EH (cell line): ENCODE measurements at regions not wholly inside any gene's neighbourhood (a gene's known extent, or its start where the extent isn't known, plus 50 kb on each side); places are given as distances from the start of the nearest gene placed in this dataset.
A peak's percentile ranks its signal among the peaks of the same experiment; 100 is the strongest.
"Not testable (repeated sequence)": the region's sequence is repeated elsewhere in the genome, so short reads cannot be mapped to it uniquely, and the experiment has no call there.

Source experiments
- DNase-seq: peaks from one replicate; pipeline ENCODE4 v3.0.0-alpha.2; 2015; ENCODE audit warnings: low read depth

- not testable (repeated sequence) for DNase-seq
Measured at GRCh38 chr1:224028802-224029201, 85.1 kb upstream of the FBXO28 start.

GRCh38 chr1:224023122-224023521 is 90.8 kb upstream of the FBXO28 start:
- not testable (repeated sequence) for DNase-seq

- DNase-seq = not testable (repeated sequence)
Measured at GRCh38 chr1:224022249-224022970, 91.5 kb upstream of the FBXO28 start.

- not testable (repeated sequence) for DNase-seq
Measured at GRCh38 chr1:224019866-224020265, 94.0 kb upstream of the FBXO28 start.

- not testable (repeated sequence) for DNase-seq
Measured at GRCh38 chr1:224015782-224016181, 98.1 kb upstream of the FBXO28 start.

- peak; percentile 47 for DNase-seq
Measured at GRCh38 chr1:224014330-224014649, 99.6 kb upstream of the FBXO28 start.

- not testable (repeated sequence) for DNase-seq
Measured at GRCh38 chr1:224013626-224014329, 100.1 kb upstream of the FBXO28 start.

GRCh38 chr1:224012807-224013434 is 101.0 kb upstream of the FBXO28 start:
- DNase-seq = peak; percentile 15

GRCh38 chr1:224012162-224012561 is 101.7 kb upstream of the FBXO28 start:
- not testable (repeated sequence) for DNase-seq

GRCh38 chr1:224011751-224012150 is 102.2 kb upstream of the FBXO28 start:
- not testable (repeated sequence) for DNase-seq

- not testable (repeated sequence) for DNase-seq
Measured at GRCh38 chr1:224011153-224011552, 102.8 kb upstream of the FBXO28 start.

GRCh38 chr1:224005973-224006372 is 107.9 kb upstream of the FBXO28 start:
- not testable (repeated sequence) for DNase-seq

GRCh38 chr1:224004552-224005315 is 109.2 kb upstream of the FBXO28 start:
- peak; percentile 36 for DNase-seq

- DNase-seq = not testable (repeated sequence)
Measured at GRCh38 chr1:224003896-224004295, 110.0 kb upstream of the FBXO28 start.

GRCh38 chr1:224001757-224002156 is 112.2 kb upstream of the FBXO28 start:
- DNase-seq = not testable (repeated sequence)

- DNase-seq = peak; percentile 51
Measured at GRCh38 chr1:223999761-224000160, 114.2 kb upstream of the FBXO28 start.

- DNase-seq = peak; percentile 7
Measured at GRCh38 chr1:223998676-223999455, 115.0 kb upstream of the FBXO28 start.

- peak; percentile 63 for DNase-seq
Measured at GRCh38 chr1:223996376-223996775, 117.5 kb upstream of the FBXO28 start.

- DNase-seq = peak; percentile 99
Measured at GRCh38 chr1:223992456-223993246, 121.3 kb upstream of the FBXO28 start.

GRCh38 chr1:223991297-223991857 is 122.5 kb upstream of the FBXO28 start:
- DNase-seq = not testable (repeated sequence)
